B cell (primary cell): ENCODE measurements at regions not wholly inside any gene's neighbourhood (a gene's known extent, or its start where the extent isn't known, plus 50 kb on each side); places are given as distances from the start of the nearest gene placed in this dataset.

Experiments
- EZH2 ChIP-seq: IDR thresholded peaks from 2 replicates; pipeline ENCODE4 v1.6.1; 2012; ENCODE audit warnings: borderline replicate concordance, low read depth, mild to moderate bottlenecking, moderate library complexity, low read length; ENCODE audit not compliant: insufficient read depth, poor library complexity, severe bottlenecking
- TF ChIP-seq, protein P1 (sequence below): fragments of 200-600 bp; IDR thresholded peaks from one replicate; pipeline ENCODE4 v1.8.0; 2022; ENCODE audit warnings: antibody characterized with exemption, mild to moderate bottlenecking

- TF ChIP-seq EZH2 = no peak
- TF ChIP-seq, protein P1, sequence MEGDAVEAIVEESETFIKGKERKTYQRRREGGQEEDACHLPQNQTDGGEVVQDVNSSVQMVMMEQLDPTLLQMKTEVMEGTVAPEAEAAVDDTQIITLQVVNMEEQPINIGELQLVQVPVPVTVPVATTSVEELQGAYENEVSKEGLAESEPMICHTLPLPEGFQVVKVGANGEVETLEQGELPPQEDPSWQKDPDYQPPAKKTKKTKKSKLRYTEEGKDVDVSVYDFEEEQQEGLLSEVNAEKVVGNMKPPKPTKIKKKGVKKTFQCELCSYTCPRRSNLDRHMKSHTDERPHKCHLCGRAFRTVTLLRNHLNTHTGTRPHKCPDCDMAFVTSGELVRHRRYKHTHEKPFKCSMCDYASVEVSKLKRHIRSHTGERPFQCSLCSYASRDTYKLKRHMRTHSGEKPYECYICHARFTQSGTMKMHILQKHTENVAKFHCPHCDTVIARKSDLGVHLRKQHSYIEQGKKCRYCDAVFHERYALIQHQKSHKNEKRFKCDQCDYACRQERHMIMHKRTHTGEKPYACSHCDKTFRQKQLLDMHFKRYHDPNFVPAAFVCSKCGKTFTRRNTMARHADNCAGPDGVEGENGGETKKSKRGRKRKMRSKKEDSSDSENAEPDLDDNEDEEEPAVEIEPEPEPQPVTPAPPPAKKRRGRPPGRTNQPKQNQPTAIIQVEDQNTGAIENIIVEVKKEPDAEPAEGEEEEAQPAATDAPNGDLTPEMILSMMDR = no peak
These were observed 63.0 kb upstream of the WDFY3 start for GRCh38 chr4:85029453-85029852.
